ENCODE measurements at regions not wholly inside any gene's neighbourhood (a gene's known extent, or its start where the extent isn't known, plus 50 kb on each side); places are given as distances from the start of the nearest gene placed in this dataset.

GRCh38 chr1:118250232-118250631 lies 65.2 kb upstream of the SPAG17 start:
- Histone ChIP-seq H3K27me3 (no peaks in the 10 kb centered on the region), H3K27ac (no peak overlapping the region), H3K4me3 (no peak overlapping the region), H3K36me3 (no peaks in the 10 kb centered on the region), H3K4me1 (no peaks in the 10 kb centered on the region), H3K9me3 (no peaks in the 10 kb centered on the region)
- TF ChIP-seq CTCF (IDR thresholded peaks at IDR 0.05) (no peak), POLR2A (IDR thresholded peaks at IDR 0.05) (no peak)
- no peak for DNase-seq

GRCh38 chr1:118249641-118250040 lies 64.6 kb upstream of the SPAG17 start:
- Histone ChIP-seq H3K9me3 (no peaks in the 10 kb centered on the region), H3K36me3 (no peaks in the 10 kb centered on the region)
- no peak for DNase-seq

GRCh38 chr1:118247593-118247992 lies 62.6 kb upstream of the SPAG17 start:
- H3K27ac ChIP-seq, result no peak overlapping the region
- H3K9me3 ChIP-seq, result no peaks in the 10 kb centered on the region
- no peaks in the 10 kb centered on the region for H3K27me3 ChIP-seq
- no peaks in the 10 kb centered on the region for H3K4me1 ChIP-seq
- TF ChIP-seq CTCF (IDR thresholded peaks at IDR 0.05) (peak in 2 of 6 experiments; percentile 6 to 22), POLR2A (IDR thresholded peaks at IDR 0.05) (no peak)
- no peaks in the 10 kb centered on the region for H3K36me3 ChIP-seq
- H3K4me3 ChIP-seq, result no peak overlapping the region
- no peak for DNase-seq

More at GRCh38 chr1:118249641-118250040, 64.6 kb upstream of the SPAG17 start:
- Histone ChIP-seq H3K4me1 (no peaks in the 10 kb centered on the region), H3K27ac (no peak overlapping the region), H3K4me3 (no peak overlapping the region), H3K27me3 (no peaks in the 10 kb centered on the region)
- TF ChIP-seq CTCF (IDR thresholded peaks at IDR 0.05), result no peak
- TF ChIP-seq POLR2A (IDR thresholded peaks at IDR 0.05), result no peak

GRCh38 chr1:118246646-118247045 lies 61.6 kb upstream of the SPAG17 start:
- H3K27me3 ChIP-seq, result no peaks in the 10 kb centered on the region
- no peak for DNase-seq
- TF ChIP-seq CTCF (IDR thresholded peaks at IDR 0.05), result no peak
- no peak for TF ChIP-seq POLR2A (IDR thresholded peaks at IDR 0.05)
- no peaks in the 10 kb centered on the region for H3K9me3 ChIP-seq
- no peaks in the 10 kb centered on the region for H3K4me1 ChIP-seq
- H3K27ac ChIP-seq, result no peak overlapping the region
- H3K4me3 ChIP-seq, result no peak overlapping the region
- no peaks in the 10 kb centered on the region for H3K36me3 ChIP-seq

- TF ChIP-seq CTCF (IDR thresholded peaks at IDR 0.05), result no peak
- TF ChIP-seq POLR2A (IDR thresholded peaks at IDR 0.05), result no peak
- DNase-seq, result no peak
- Histone ChIP-seq H3K4me1 (no peaks in the 10 kb centered on the region), H3K9me3 (no peaks in the 10 kb centered on the region), H3K4me3 (no peak overlapping the region), H3K36me3 (no peaks in the 10 kb centered on the region), H3K27me3 (no peaks in the 10 kb centered on the region), H3K27ac (no peak overlapping the region)
Measured at GRCh38 chr1:118244194-118244593, 59.2 kb upstream of the SPAG17 start.

DNA sequence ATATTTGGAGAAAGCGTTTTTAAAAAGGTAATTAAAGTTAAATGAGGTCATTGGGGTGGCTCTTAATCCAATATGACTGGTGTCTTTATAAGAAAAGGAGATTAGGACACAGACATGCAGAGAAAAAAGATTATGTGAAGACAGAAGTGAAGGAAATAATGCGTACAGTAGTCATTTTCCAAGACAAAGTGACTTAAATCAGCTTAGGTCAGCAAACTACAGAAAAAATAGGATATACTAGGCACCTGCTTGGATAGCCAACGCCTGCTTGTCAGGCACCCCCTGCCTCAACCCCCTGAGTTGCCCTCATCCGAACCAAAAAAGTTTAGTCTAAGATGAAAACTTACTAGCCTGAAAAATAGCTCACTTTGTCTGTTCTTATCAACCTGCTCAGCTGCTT lies 58.2 kb upstream of the SPAG17 start:
- no peak for DNase-seq
- TF ChIP-seq CTCF (IDR thresholded peaks at IDR 0.05) (no peak), POLR2A (IDR thresholded peaks at IDR 0.05) (no peak)
- no peaks in the 10 kb centered on the region for H3K4me1 ChIP-seq
- H3K27ac ChIP-seq, result no peak overlapping the region
- no peaks in the 10 kb centered on the region for H3K27me3 ChIP-seq
- H3K9me3 ChIP-seq, result no peaks in the 10 kb centered on the region
- no peaks in the 10 kb centered on the region for H3K36me3 ChIP-seq
- no peak overlapping the region for H3K4me3 ChIP-seq
